Neural progenitor cell (in vitro differentiated cells): ENCODE measurements at regions not wholly inside any gene's neighbourhood (a gene's known extent, or its start where the extent isn't known, plus 50 kb on each side); places are given as distances from the start of the nearest gene placed in this dataset.

ENCODE experiments used
- DNase-seq: peaks from one replicate; pipeline ENCODE4 v3.0.0-alpha.2; 2016; ENCODE audit warnings: low spot score
- H2AFZ ChIP-seq: fragments of 200-600 bp; sonication (generic); replicated peaks from 2 replicates; pipeline ENCODE4 v1.6.1; 2016; ENCODE audit warnings: antibody characterized with exemption
- H3F3A ChIP-seq: fragments of 200-600 bp; sonication (generic); 2 replicates; pipeline ENCODE4 v1.6.1; 2016; ENCODE audit warnings: antibody characterized with exemption, low read depth
- H3K27ac ChIP-seq: fragments of 200-600 bp; sonication (generic); 2 replicates; pipeline ENCODE4 v1.5.1; 2016; ENCODE audit warnings: mild to moderate bottlenecking
- H3K27me3 ChIP-seq: fragments of 200-600 bp; sonication (generic); 2 replicates; pipeline ENCODE4 v1.6.1; 2016; ENCODE audit warnings: mild to moderate bottlenecking, moderate library complexity
- H3K36me3 ChIP-seq: fragments of 200-600 bp; sonication (generic); 2 replicates; pipeline ENCODE4 v1.5.1; 2016
- H3K4me1 ChIP-seq: fragments of 200-600 bp; sonication (generic); 2 replicates; pipeline ENCODE4 v1.6.1; 2016; ENCODE audit warnings: mixed run types
- H3K4me2 ChIP-seq: fragments of 200-600 bp; sonication (generic); 2 replicates; pipeline ENCODE4 v1.6.1; 2016
- H3K4me3 ChIP-seq: fragments of 200-600 bp; sonication (generic); 2 replicates; pipeline ENCODE4 v1.5.1; 2016
- H3K79me2 ChIP-seq: fragments of 200-600 bp; sonication (generic); 2 replicates; pipeline ENCODE4 v1.6.1; 2016; ENCODE audit warnings: low read depth
- H3K9ac ChIP-seq: fragments of 200-600 bp; sonication (generic); 2 replicates; pipeline ENCODE4 v1.6.1; 2016
- H3K9me3 ChIP-seq: fragments of 200-600 bp; sonication (generic); 2 replicates; pipeline ENCODE4 v1.5.1; 2016; ENCODE audit warnings: low read depth
- H4K20me1 ChIP-seq: fragments of 200-600 bp; sonication (generic); 2 replicates; pipeline ENCODE4 v1.6.1; 2016; ENCODE audit warnings: low read depth
- H3K27ac Mint-ChIP-seq: 3 replicates; pipeline ENCODE4 v1.8.0; 2021; ENCODE audit warnings: mixed read lengths
- H3K27me3 Mint-ChIP-seq: 2 replicates; pipeline ENCODE4 v1.8.0; 2022; ENCODE audit warnings: low read depth, mild to moderate bottlenecking, inconsistent platforms, moderate library complexity, mixed read lengths; ENCODE audit not compliant: insufficient read depth
- H3K36me3 Mint-ChIP-seq: 3 replicates; pipeline ENCODE4 v1.8.0; 2021; ENCODE audit warnings: mixed read lengths
- H3K4me1 Mint-ChIP-seq: 3 replicates; pipeline ENCODE4 v1.8.0; 2021; ENCODE audit warnings: mixed read lengths
- H3K4me3 Mint-ChIP-seq: 3 replicates; pipeline ENCODE4 v1.8.0; 2021; ENCODE audit warnings: mild to moderate bottlenecking, moderate library complexity, mixed read lengths
- H3K9me3 Mint-ChIP-seq: 3 replicates; pipeline ENCODE4 v1.8.0; 2020; ENCODE audit warnings: mixed read lengths
- EZH2 ChIP-seq: fragments of 200-600 bp; sonication (generic); IDR thresholded peaks from 2 replicates; pipeline ENCODE4 v1.6.1; 2017; ENCODE audit warnings: antibody characterized with exemption, mild to moderate bottlenecking, moderate library complexity
- EZH2phosphoT487 ChIP-seq: fragments of 200-600 bp; sonication (generic); IDR thresholded peaks from 2 replicates; pipeline ENCODE4 v1.6.1; 2017; ENCODE audit warnings: antibody characterized with exemption
- TF ChIP-seq, protein P1 (sequence below): fragments of 200-600 bp; sonication (generic); IDR thresholded peaks from 2 replicates; pipeline ENCODE4 v1.5.1; 2017; ENCODE audit warnings: antibody characterized with exemption, mild to moderate bottlenecking

DNA sequence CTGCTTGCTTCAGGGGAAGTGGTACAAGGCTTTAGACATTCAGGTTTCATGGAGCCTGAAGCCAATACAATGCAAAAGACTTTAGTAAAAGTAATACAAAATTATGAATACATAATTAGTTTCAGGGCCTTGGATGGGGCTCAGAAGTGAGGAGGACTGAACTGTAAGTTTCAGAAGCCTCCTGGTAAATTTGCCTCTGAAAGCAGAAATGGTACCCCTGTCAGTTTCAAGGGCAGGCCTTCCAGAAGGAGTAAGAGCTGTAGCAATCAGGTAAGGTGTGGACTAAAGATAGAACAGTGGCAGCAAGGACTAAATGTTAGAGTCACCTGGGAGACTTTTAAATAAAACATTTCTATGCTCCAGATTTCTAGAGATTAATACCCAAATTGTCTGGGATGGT lies 402.5 kb upstream of the GOLIM4 start:
- Histone ChIP-seq H3K9ac (no peak overlapping the region), H3K9me3 (no peaks in the 10 kb centered on the region), H3F3A (no peaks in the 10 kb centered on the region), H3K36me3 (no peaks in the 10 kb centered on the region), H3K4me2 (no peak overlapping the region), H3K27me3 (no peaks in the 10 kb centered on the region), H2AFZ (no peak overlapping the region), H3K4me3 (no peak overlapping the region), H4K20me1 (no peaks in the 10 kb centered on the region), H3K27ac (no peak overlapping the region), H3K79me2 (no peaks in the 10 kb centered on the region), H3K4me1 (no peaks in the 10 kb centered on the region)
- Mint-ChIP-seq H3K27me3 (no peaks in the 10 kb centered on the region), H3K36me3 (no peaks in the 10 kb centered on the region), H3K4me1 (peaks cover 12% of the 10 kb centered on the region), H3K4me3 (no peak overlapping the region), H3K27ac (no peak overlapping the region), H3K9me3 (no peaks in the 10 kb centered on the region)
- no peak for DNase-seq
- TF ChIP-seq, protein P1, sequence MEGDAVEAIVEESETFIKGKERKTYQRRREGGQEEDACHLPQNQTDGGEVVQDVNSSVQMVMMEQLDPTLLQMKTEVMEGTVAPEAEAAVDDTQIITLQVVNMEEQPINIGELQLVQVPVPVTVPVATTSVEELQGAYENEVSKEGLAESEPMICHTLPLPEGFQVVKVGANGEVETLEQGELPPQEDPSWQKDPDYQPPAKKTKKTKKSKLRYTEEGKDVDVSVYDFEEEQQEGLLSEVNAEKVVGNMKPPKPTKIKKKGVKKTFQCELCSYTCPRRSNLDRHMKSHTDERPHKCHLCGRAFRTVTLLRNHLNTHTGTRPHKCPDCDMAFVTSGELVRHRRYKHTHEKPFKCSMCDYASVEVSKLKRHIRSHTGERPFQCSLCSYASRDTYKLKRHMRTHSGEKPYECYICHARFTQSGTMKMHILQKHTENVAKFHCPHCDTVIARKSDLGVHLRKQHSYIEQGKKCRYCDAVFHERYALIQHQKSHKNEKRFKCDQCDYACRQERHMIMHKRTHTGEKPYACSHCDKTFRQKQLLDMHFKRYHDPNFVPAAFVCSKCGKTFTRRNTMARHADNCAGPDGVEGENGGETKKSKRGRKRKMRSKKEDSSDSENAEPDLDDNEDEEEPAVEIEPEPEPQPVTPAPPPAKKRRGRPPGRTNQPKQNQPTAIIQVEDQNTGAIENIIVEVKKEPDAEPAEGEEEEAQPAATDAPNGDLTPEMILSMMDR, result no peak
- TF ChIP-seq EZH2, result no peak
- no peak for TF ChIP-seq EZH2phosphoT487

DNA sequence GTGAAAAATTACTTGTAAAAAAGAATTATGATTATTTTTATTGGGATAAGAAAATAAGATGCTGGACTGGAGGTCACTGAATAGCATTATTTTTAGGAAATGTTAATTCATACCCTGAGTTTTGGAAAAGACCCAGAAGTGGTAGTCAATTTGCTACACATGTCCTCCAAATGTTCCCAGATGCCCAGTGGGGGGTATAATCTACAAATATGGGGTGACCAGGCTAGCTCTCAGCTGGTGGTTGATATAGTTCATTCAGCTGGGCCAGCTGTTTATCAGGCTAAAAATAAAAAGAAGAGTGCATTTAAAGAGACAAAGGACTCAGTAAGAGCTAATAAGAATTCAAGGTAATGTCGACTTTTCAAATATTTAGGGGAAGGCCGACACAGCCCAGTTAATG lies 402.0 kb upstream of the GOLIM4 start:
- H3K4me1 Mint-ChIP-seq, result peaks cover 12% of the 10 kb centered on the region
- H4K20me1 ChIP-seq, result no peaks in the 10 kb centered on the region
- no peaks in the 10 kb centered on the region for H3K36me3 Mint-ChIP-seq
- H3K9me3 ChIP-seq, result no peaks in the 10 kb centered on the region
- H2AFZ ChIP-seq, result no peak overlapping the region
- no peak overlapping the region for H3K9ac ChIP-seq
- H3K4me2 ChIP-seq, result no peak overlapping the region
- H3K9me3 Mint-ChIP-seq, result no peaks in the 10 kb centered on the region
- no peak overlapping the region for H3K27ac ChIP-seq
- TF ChIP-seq, protein P1, result no peak
- TF ChIP-seq EZH2phosphoT487 (no peak), EZH2 (no peak)
- no peaks in the 10 kb centered on the region for H3K27me3 Mint-ChIP-seq
- no peak overlapping the region for H3K27ac Mint-ChIP-seq
- H3K4me3 Mint-ChIP-seq, result no peak overlapping the region
- H3K79me2 ChIP-seq, result no peaks in the 10 kb centered on the region
- no peak for DNase-seq
- H3K27me3 ChIP-seq, result no peaks in the 10 kb centered on the region
- no peaks in the 10 kb centered on the region for H3F3A ChIP-seq
- H3K4me3 ChIP-seq, result no peak overlapping the region
- no peaks in the 10 kb centered on the region for H3K4me1 ChIP-seq
- no peaks in the 10 kb centered on the region for H3K36me3 ChIP-seq

DNA sequence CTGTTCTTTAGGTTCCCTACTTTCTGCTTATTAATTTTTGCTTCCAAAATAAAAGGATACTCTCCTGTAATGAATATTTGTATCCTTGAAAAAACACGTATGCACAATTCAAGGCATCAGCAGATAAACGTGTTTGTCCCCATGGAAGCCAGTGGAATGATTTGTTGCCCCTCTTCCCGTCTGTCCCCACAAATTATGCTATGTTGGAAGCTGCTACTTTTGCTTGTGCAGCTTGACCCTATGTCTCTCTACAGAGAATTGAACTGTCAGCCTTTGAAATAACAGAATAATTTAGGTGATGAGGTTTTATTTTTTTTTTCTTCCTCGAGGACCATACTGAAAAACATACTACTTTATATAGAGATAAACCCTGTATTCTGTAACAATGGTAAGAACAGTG lies 401.5 kb upstream of the GOLIM4 start:
- no peaks in the 10 kb centered on the region for H3K9me3 ChIP-seq
- H2AFZ ChIP-seq, result no peak overlapping the region
- Mint-ChIP-seq H3K36me3 (no peaks in the 10 kb centered on the region), H3K27ac (no peak overlapping the region), H3K9me3 (no peaks in the 10 kb centered on the region), H3K27me3 (no peaks in the 10 kb centered on the region), H3K4me1 (peaks cover 12% of the 10 kb centered on the region), H3K4me3 (no peak overlapping the region)
- no peak overlapping the region for H3K9ac ChIP-seq
- H3K27me3 ChIP-seq, result no peaks in the 10 kb centered on the region
- H3K36me3 ChIP-seq, result no peaks in the 10 kb centered on the region
- no peaks in the 10 kb centered on the region for H3K79me2 ChIP-seq
- H3K4me3 ChIP-seq, result no peak overlapping the region
- no peak for TF ChIP-seq EZH2
- TF ChIP-seq, protein P1, result no peak
- no peak overlapping the region for H3K27ac ChIP-seq
- DNase-seq, result no peak
- H4K20me1 ChIP-seq, result no peaks in the 10 kb centered on the region
- no peak overlapping the region for H3K4me2 ChIP-seq
- H3F3A ChIP-seq, result no peaks in the 10 kb centered on the region
- no peaks in the 10 kb centered on the region for H3K4me1 ChIP-seq

DNA sequence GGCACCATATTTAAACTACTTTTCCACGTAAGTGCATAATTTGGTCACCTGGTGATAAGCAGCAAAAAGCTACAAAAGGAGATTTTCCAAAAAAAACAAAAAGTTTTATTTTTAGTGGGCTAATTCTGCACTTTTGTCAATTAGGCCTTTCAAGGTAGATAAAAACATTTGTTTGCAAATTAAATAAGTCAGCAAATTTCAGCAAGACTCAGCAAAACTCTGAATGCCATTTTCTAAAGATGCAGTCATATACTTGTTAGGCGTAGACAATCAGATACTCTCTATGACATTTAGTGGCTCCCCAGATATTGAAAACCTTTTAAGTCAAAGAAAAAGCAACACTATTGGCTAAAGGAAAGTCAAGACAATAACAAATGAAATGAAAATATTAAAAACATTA lies 400.2 kb upstream of the GOLIM4 start:
- Histone ChIP-seq H3K4me2 (no peak overlapping the region), H3K79me2 (no peaks in the 10 kb centered on the region), H3K9me3 (no peaks in the 10 kb centered on the region), H3K36me3 (no peaks in the 10 kb centered on the region), H3K4me3 (no peak overlapping the region), H4K20me1 (no peaks in the 10 kb centered on the region), H3K9ac (no peak overlapping the region), H3K4me1 (no peaks in the 10 kb centered on the region), H3F3A (no peaks in the 10 kb centered on the region), H3K27ac (no peak overlapping the region), H3K27me3 (no peaks in the 10 kb centered on the region), H2AFZ (no peak overlapping the region)
- H3K27ac Mint-ChIP-seq, result no peak overlapping the region
- no peak for DNase-seq
- TF ChIP-seq, protein P1, result no peak
- TF ChIP-seq EZH2 (no peak), EZH2phosphoT487 (no peak)
- no peaks in the 10 kb centered on the region for H3K27me3 Mint-ChIP-seq
- H3K4me1 Mint-ChIP-seq, result peaks cover 8% of the 10 kb centered on the region
- no peak overlapping the region for H3K4me3 Mint-ChIP-seq
- H3K36me3 Mint-ChIP-seq, result no peaks in the 10 kb centered on the region
- no peaks in the 10 kb centered on the region for H3K9me3 Mint-ChIP-seq
